Fibroblast of lung (primary cell): ENCODE measurements at regions not wholly inside any gene's neighbourhood (a gene's known extent, or its start where the extent isn't known, plus 50 kb on each side); places are given as distances from the start of the nearest gene placed in this dataset.

ENCODE experiments used
- DNase-seq, 2 donors: peaks; one replicate each; pipeline versions ENCODE4 v3.0.0 to v3.0.0-alpha.2; 2010; ENCODE audit warnings: low read depth in 2 of 2
- H2AFZ ChIP-seq: 2 replicates; pipeline ENCODE4 v1.5.1; 2012; ENCODE audit warnings: low read length, control low read depth, inconsistent platforms
- H3K27ac ChIP-seq: 2 replicates; pipeline ENCODE4 v1.5.1; 2011; ENCODE audit warnings: low read length, control low read depth; ENCODE audit not compliant: insufficient read depth
- H3K27me3 ChIP-seq: 2 replicates; pipeline ENCODE4 v1.5.1; 2011; ENCODE audit warnings: mild to moderate bottlenecking, low read length; ENCODE audit not compliant: control insufficient read depth, insufficient read depth
- H3K36me3 ChIP-seq: 2 replicates; pipeline ENCODE4 v1.5.1; 2011; ENCODE audit warnings: low read length; ENCODE audit not compliant: control insufficient read depth, insufficient read depth
- H3K4me1 ChIP-seq: 2 replicates; pipeline ENCODE4 v1.5.1; 2011; ENCODE audit warnings: low read length; ENCODE audit not compliant: control insufficient read depth, insufficient read depth; ENCODE audit errors: extremely low read depth
- H3K4me2 ChIP-seq: 2 replicates; pipeline ENCODE4 v1.5.1; 2011; ENCODE audit warnings: low read length, control low read depth; ENCODE audit not compliant: insufficient read depth; ENCODE audit errors: extremely low read depth
- H3K4me3 ChIP-seq, 4 experiments: fragments of 200-600 bp in 1 of 4; sonication (generic) in 1 of 4; replicated peaks in 1 of 4; 2 replicates each; pipeline ENCODE4 v1.5.1; 2011 to 2016; ENCODE audit warnings: low read length in 4 of 4, low read depth in 3 of 4, mild to moderate bottlenecking in 3 of 4, control low read depth in 2 of 4, inconsistent platforms in 1 of 4, mixed read lengths in 1 of 4; ENCODE audit not compliant: insufficient read depth in 1 of 4; ENCODE audit errors: control extremely low read depth in 1 of 4
- H3K79me2 ChIP-seq: 2 replicates; pipeline ENCODE4 v1.5.1; 2012; ENCODE audit warnings: mild to moderate bottlenecking, low read length, inconsistent platforms; ENCODE audit not compliant: control insufficient read depth, insufficient read depth
- H3K9ac ChIP-seq: 2 replicates; pipeline ENCODE4 v1.5.1; 2011; ENCODE audit warnings: mild to moderate bottlenecking, low read length, control low read depth; ENCODE audit not compliant: insufficient read depth
- H3K9me3 ChIP-seq: 2 replicates; pipeline ENCODE4 v1.5.1; 2012; ENCODE audit warnings: low read depth, low read length; ENCODE audit not compliant: control insufficient read depth, insufficient read depth
- H4K20me1 ChIP-seq: 2 replicates; pipeline ENCODE4 v1.5.1; 2011; ENCODE audit warnings: low read length; ENCODE audit not compliant: control insufficient read depth, insufficient read depth; ENCODE audit errors: extremely low read depth
- EZH2 ChIP-seq: IDR thresholded peaks from 2 replicates; pipeline ENCODE4 v1.5.1; 2012; ENCODE audit warnings: low read length, control low read depth, mild to moderate bottlenecking; ENCODE audit errors: missing control alignments
- TF ChIP-seq, protein P1 (sequence below), 2 donors: IDR thresholded peaks in 1 of 2; conservative IDR thresholded peaks in 1 of 2; 1 replicate in 1 of 2; 2 replicates in 1 of 2; pipeline ENCODE4 v1.5.1; 2011 to 2012; ENCODE audit warnings: low read length in 2 of 2, control low read depth in 1 of 2, inconsistent platforms in 1 of 2, low read depth in 1 of 2, mild to moderate bottlenecking in 1 of 2

DNA sequence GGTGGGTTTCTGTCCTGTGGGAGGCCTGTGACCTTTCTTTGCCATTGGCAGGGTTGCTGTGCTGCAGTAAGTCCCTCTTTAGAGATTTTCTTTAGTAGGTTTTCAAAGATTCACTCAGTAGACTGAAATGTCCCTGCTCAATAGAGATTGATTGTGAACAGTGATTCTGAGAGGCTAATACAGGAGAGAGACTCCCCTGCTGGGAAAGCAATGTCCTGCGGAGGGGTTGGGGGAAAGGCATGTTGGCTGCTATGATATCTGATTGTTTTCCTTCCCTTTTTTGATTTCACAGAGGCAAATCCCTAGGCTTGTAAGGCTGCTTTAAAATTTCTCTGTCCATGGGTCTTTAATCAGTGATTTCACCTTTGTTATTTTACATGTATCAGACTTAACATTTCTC, 589.9 kb downstream of the ADGRL2 start:
- H3K4me1 ChIP-seq = no peaks in the 10 kb centered on the region
- no peaks in the 10 kb centered on the region for H3K36me3 ChIP-seq
- no peak for DNase-seq
- no peak overlapping the region for H3K4me2 ChIP-seq
- H3K9ac ChIP-seq = no peak overlapping the region
- no peaks in the 10 kb centered on the region for H3K9me3 ChIP-seq
- TF ChIP-seq, protein P1, sequence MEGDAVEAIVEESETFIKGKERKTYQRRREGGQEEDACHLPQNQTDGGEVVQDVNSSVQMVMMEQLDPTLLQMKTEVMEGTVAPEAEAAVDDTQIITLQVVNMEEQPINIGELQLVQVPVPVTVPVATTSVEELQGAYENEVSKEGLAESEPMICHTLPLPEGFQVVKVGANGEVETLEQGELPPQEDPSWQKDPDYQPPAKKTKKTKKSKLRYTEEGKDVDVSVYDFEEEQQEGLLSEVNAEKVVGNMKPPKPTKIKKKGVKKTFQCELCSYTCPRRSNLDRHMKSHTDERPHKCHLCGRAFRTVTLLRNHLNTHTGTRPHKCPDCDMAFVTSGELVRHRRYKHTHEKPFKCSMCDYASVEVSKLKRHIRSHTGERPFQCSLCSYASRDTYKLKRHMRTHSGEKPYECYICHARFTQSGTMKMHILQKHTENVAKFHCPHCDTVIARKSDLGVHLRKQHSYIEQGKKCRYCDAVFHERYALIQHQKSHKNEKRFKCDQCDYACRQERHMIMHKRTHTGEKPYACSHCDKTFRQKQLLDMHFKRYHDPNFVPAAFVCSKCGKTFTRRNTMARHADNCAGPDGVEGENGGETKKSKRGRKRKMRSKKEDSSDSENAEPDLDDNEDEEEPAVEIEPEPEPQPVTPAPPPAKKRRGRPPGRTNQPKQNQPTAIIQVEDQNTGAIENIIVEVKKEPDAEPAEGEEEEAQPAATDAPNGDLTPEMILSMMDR (conservative IDR thresholded peaks at IDR 0.05 in 1 of 2, IDR thresholded peaks at IDR 0.05 in 1 of 2; ENCODE audit: low read depth in 1 of 2, low read length in 2 of 2) = no peak
- TF ChIP-seq EZH2 = no peak
- H3K27me3 ChIP-seq = no peaks in the 10 kb centered on the region
- no peak overlapping the region for H2AFZ ChIP-seq
- H3K27ac ChIP-seq = no peak overlapping the region
- no peaks in the 10 kb centered on the region for H4K20me1 ChIP-seq
- no peak overlapping the region for H3K4me3 ChIP-seq
- no peaks in the 10 kb centered on the region for H3K79me2 ChIP-seq

DNA sequence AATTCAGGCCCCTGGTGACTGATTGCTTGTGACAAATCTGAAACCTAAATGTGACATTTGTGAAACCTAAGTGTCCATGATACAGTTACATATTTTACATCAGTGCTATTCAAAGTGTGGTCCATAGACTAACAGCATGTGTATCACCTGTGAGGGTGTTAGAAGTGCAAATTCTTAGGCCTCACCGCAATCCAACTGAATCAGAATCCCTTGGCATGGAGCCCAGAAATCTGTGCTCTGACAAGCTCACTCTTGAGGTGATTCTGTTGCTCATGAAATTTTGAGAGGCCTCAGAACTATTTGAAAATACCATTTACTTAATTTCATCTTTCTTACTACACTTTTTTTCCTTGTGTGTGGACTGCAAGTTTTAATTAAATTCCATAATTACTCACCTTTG, 587.9 kb downstream of the ADGRL2 start:
- Histone ChIP-seq H3K4me2 (no peak overlapping the region), H3K9me3 (no peaks in the 10 kb centered on the region), H3K79me2 (no peaks in the 10 kb centered on the region), H4K20me1 (no peaks in the 10 kb centered on the region), H3K4me1 (no peaks in the 10 kb centered on the region), H3K9ac (no peak overlapping the region), H3K4me3 (no peak overlapping the region), H2AFZ (no peak overlapping the region), H3K27ac (no peak overlapping the region), H3K27me3 (no peaks in the 10 kb centered on the region), H3K36me3 (no peaks in the 10 kb centered on the region)
- TF ChIP-seq, protein P1 (conservative IDR thresholded peaks at IDR 0.05 in 1 of 2, IDR thresholded peaks at IDR 0.05 in 1 of 2; ENCODE audit: low read depth in 1 of 2, low read length in 2 of 2) = no peak
- no peak for TF ChIP-seq EZH2
- DNase-seq = peak; percentile 38 to 91

DNA sequence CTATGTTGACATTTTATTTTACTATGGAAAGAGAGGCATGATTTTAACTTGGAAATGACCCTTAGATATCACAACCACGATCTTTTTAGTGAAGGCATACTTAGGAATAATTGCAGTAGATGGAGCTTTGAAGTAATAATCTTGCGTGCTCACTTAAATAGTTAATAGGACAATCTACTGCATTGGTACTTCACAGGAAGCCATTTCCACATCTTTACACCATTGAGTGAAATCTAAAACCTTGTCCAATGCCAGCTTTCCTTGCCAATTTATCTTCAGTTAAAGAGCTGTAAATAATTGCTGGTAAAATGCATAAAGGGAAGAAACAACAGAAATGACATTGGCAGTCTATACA, 586.3 kb downstream of the ADGRL2 start:
- Histone ChIP-seq H4K20me1 (no peaks in the 10 kb centered on the region), H3K4me1 (no peaks in the 10 kb centered on the region), H3K79me2 (no peaks in the 10 kb centered on the region), H3K4me3 (no peak overlapping the region), H2AFZ (no peak overlapping the region), H3K4me2 (no peak overlapping the region), H3K9me3 (no peaks in the 10 kb centered on the region), H3K36me3 (no peaks in the 10 kb centered on the region), H3K9ac (no peak overlapping the region), H3K27ac (no peak overlapping the region), H3K27me3 (no peaks in the 10 kb centered on the region)
- TF ChIP-seq EZH2 = no peak
- TF ChIP-seq, protein P1 (conservative IDR thresholded peaks at IDR 0.05 in 1 of 2, IDR thresholded peaks at IDR 0.05 in 1 of 2; ENCODE audit: low read depth in 1 of 2, low read length in 2 of 2) = no peak
- no peak for DNase-seq
